ENCODE measurements at regions not wholly inside any gene's neighbourhood (a gene's known extent, or its start where the extent isn't known, plus 50 kb on each side); places are given as distances from the start of the nearest gene placed in this dataset.

GRCh38 chr1:47693115-47693514 lies 255.3 kb downstream of the FOXD2 start:
- H3K9me2 ChIP-seq (ENCODE audit: insufficient read depth) = no peaks in the 10 kb centered on the region
- no peak for DNase-seq
- intact Hi-C loops (cut with micrococcal nuclease; ENCODE audit: unreplicated experiment) = no loop called here
- peaks cover 22% of the 10 kb centered on the region for H3F3A ChIP-seq (ENCODE audit: insufficient read depth, low read depth)
- H3K27me3 ChIP-seq (ENCODE audit: insufficient read depth, low read depth) = no peaks in the 10 kb centered on the region
- POLR2A ChIA-PET (ENCODE audit: unreplicated experiment) = no interaction called here
- peaks cover 23% of the 10 kb centered on the region for H3K4me1 ChIP-seq (replicated peaks; ENCODE audit: insufficient read depth)
- no peak overlapping the region for H3K4me2 ChIP-seq
- no TSS peak for BruUV-seq (replicated peaks)
- H3K36me3 ChIP-seq (ENCODE audit: low read depth) = no peaks in the 10 kb centered on the region
- TF ChIP-seq CTCF (conservative IDR thresholded peaks at IDR 0.05) (no peak), EZH2 (IDR thresholded peaks at IDR 0.05; ENCODE audit: low read depth) (no peak)
- no peaks in the 10 kb centered on the region for H3K9me3 ChIP-seq (ENCODE audit: insufficient read depth, low read depth)
- no peak overlapping the region for H3K4me3 ChIP-seq
- H2AFZ ChIP-seq = no peak overlapping the region
- CTCF ChIA-PET = no interaction called here
- no peak overlapping the region for H3K27ac ChIP-seq
- no peaks in the 10 kb centered on the region for H3K79me2 ChIP-seq (ENCODE audit: low read depth)
- no peaks in the 10 kb centered on the region for H4K20me1 ChIP-seq (ENCODE audit: insufficient read depth)

DNA sequence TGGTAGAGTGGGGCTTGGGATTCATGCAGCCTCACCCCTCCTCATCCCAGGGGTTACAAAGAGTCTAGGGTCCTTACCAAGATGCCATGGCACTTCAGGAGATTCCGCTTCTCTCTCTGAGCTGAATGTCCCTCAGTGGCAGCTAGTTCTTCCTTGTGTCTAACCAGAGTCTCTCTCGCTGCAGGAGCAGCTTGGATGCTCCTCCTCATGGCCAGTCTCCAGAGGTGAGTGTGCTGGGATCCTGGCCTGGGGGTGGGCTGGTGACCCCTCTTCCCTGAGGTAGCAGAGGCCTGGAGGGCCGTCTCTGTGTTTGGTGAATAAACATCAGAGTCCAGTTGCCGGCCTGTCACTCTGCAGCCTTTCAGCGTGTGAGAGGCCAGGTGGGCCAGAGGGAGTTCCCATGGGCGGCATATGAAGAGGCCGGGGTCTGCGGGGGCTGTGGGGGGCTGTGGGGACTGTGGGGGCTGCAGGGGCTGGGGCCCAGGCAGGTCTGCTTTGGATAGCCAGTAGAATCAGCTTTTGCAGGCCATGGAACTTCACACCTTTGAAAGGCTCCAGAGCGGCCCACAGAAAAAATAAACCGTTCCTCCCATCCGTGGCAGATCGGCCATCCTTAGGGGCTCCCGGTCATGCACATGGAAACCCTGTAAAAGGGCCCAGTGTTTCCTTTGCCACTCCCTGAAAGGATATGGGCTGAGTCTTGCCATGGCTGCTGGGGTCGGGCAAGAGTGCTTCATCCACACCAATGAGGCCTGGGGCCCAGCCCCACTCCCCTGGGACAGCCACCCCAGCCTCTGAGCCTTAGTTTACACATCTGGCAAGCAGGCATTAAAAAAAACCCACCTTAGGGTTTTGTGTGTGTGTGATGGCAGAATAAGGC lies 256.4 kb downstream of the FOXD2 start:
- H3K79me2 ChIP-seq (ENCODE audit: low read depth) = no peaks in the 10 kb centered on the region
- H3K4me3 ChIP-seq = no peak overlapping the region
- no peaks in the 10 kb centered on the region for H4K20me1 ChIP-seq (ENCODE audit: insufficient read depth)
- TF ChIP-seq CTCF (conservative IDR thresholded peaks at IDR 0.05) (no peak), EZH2 (IDR thresholded peaks at IDR 0.05; ENCODE audit: low read depth) (no peak)
- no peaks in the 10 kb centered on the region for H3K27me3 ChIP-seq (ENCODE audit: insufficient read depth, low read depth)
- POLR2A ChIA-PET (ENCODE audit: unreplicated experiment) = no interaction called here
- no peak overlapping the region for H3K4me2 ChIP-seq
- peaks cover 22% of the 10 kb centered on the region for H3F3A ChIP-seq (ENCODE audit: insufficient read depth, low read depth)
- intact Hi-C loops (cut with micrococcal nuclease; ENCODE audit: unreplicated experiment) = no loop called here
- BruUV-seq (replicated peaks) = no TSS peak
- H3K4me1 ChIP-seq (replicated peaks; ENCODE audit: insufficient read depth) = peaks cover 27% of the 10 kb centered on the region
- no peak for DNase-seq
- no peaks in the 10 kb centered on the region for H3K9me2 ChIP-seq (ENCODE audit: insufficient read depth)
- no peaks in the 10 kb centered on the region for H3K36me3 ChIP-seq (ENCODE audit: low read depth)
- CTCF ChIA-PET = no interaction called here
- H3K9me3 ChIP-seq (ENCODE audit: insufficient read depth, low read depth) = no peaks in the 10 kb centered on the region
- H2AFZ ChIP-seq = no peak overlapping the region
- H3K27ac ChIP-seq = no peak overlapping the region

- no peak for TF ChIP-seq EZH2 (IDR thresholded peaks at IDR 0.05; ENCODE audit: low read depth)
- TF ChIP-seq CTCF (conservative IDR thresholded peaks at IDR 0.05) = no peak
- no peak for DNase-seq
- intact Hi-C loops (cut with micrococcal nuclease; ENCODE audit: unreplicated experiment) = no loop called here
- POLR2A ChIA-PET (ENCODE audit: unreplicated experiment) = no interaction called here
- Histone ChIP-seq H2AFZ (no peak overlapping the region), H3K9me3 (ENCODE audit: insufficient read depth, low read depth) (no peaks in the 10 kb centered on the region), H3K27ac (peak overlapping the region; percentile 84), H4K20me1 (ENCODE audit: insufficient read depth) (no peaks in the 10 kb centered on the region), H3K4me3 (no peak overlapping the region), H3K36me3 (ENCODE audit: low read depth) (no peaks in the 10 kb centered on the region), H3K27me3 (ENCODE audit: insufficient read depth, low read depth) (no peaks in the 10 kb centered on the region), H3K79me2 (ENCODE audit: low read depth) (no peaks in the 10 kb centered on the region), H3F3A (ENCODE audit: insufficient read depth, low read depth) (peaks cover 22% of the 10 kb centered on the region), H3K4me1 (replicated peaks; ENCODE audit: insufficient read depth) (peaks cover 27% of the 10 kb centered on the region), H3K4me2 (peak overlapping the region; percentile 26; the same call in 1 of the 2 replicates), H3K9me2 (ENCODE audit: insufficient read depth) (no peaks in the 10 kb centered on the region)
- CTCF ChIA-PET = no interaction called here
- no TSS peak for BruUV-seq (replicated peaks)
Measured at GRCh38 chr1:47696404-47696736, 258.5 kb downstream of the FOXD2 start.
